ENCODE measurements at regions not wholly inside any gene's neighbourhood (a gene's known extent, or its start where the extent isn't known, plus 50 kb on each side); places are given as distances from the start of the nearest gene placed in this dataset.
A peak's percentile ranks its signal among the peaks of the same experiment; 100 is the strongest.
"Not testable (repeated sequence)": the region's sequence is repeated elsewhere in the genome, so short reads cannot be mapped to it uniquely, and the experiment has no call there.

DNA sequence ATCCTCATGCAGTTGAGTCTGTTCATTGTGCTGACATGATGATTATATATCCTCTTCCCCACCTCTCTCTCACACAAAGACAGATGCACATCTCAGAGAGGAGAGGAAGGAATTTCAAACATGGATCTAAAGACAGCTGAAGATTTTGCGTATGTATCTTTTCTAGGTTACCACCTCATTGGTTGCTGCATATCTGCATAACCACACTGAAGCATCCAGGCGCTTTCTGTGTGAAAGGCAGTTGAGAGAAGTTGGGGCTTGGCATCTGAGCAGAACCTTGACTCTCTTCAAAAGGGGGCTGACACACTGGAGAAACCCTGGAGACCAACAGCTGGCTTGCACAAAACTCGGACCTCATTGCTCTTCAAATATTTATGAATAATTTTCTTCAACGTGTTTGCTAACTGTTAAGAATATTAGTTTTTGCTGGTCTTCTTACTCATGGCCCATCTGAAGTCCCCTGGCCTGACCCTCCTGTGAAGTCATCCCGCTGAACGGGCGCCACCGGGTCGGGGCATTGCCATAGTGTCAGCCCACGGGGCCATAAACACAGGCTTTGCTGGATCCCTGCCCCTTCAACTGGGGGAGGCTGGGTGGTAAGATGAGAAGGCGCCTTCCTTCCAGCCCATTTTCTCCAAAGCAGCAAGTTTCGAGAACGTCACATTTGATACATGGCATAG lies 593.2 kb upstream of the CLINT1 start:
- no peak for DNase-seq (ENCODE audit: low read depth)
- TF ChIP-seq, protein P1, sequence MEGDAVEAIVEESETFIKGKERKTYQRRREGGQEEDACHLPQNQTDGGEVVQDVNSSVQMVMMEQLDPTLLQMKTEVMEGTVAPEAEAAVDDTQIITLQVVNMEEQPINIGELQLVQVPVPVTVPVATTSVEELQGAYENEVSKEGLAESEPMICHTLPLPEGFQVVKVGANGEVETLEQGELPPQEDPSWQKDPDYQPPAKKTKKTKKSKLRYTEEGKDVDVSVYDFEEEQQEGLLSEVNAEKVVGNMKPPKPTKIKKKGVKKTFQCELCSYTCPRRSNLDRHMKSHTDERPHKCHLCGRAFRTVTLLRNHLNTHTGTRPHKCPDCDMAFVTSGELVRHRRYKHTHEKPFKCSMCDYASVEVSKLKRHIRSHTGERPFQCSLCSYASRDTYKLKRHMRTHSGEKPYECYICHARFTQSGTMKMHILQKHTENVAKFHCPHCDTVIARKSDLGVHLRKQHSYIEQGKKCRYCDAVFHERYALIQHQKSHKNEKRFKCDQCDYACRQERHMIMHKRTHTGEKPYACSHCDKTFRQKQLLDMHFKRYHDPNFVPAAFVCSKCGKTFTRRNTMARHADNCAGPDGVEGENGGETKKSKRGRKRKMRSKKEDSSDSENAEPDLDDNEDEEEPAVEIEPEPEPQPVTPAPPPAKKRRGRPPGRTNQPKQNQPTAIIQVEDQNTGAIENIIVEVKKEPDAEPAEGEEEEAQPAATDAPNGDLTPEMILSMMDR (IDR thresholded peaks at IDR 0.05; ENCODE audit: insufficient read depth, low read depth, low read length): no peak
- H3K4me3 ChIP-seq (ENCODE audit: low read depth, low read length): no peak overlapping the region

DNA sequence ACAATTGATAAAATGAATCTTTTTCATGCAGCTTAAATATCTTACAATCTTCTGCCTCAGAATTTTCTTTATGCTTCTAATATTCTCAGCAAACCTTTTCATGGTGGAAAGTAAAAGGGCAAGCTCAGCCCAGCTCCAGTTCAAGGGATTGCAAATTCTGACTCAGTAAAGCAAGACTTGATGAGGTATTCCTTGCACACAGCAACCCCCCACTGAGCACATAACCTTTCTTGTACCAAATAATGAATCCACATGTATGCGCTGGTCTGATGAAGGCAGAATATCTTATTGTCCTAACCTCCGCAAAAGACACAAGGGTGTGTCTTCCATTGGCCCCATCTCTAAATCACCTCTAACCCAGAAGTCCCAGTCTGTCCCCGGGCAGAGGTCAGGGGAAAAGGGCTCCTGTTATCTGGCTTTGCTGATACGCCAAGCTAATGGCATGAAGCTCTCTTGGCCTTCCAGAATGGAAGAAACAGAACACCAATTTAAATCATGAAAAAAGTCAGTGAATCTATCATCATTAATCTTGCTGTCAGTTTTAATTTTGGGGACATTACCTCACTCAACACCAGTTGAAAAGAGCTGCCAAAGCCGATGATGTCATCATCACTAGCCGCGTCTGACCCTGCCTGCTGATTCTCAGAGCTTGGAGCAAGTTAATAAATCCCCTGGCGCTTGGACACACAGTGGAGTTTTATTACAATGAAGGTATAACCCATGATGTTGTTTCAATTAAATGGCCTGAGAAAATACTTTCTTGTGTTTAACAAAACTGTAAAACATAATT lies 592.5 kb upstream of the CLINT1 start:
- DNase-seq (ENCODE audit: low read depth): peak; percentile 80
- TF ChIP-seq, protein P1 (IDR thresholded peaks at IDR 0.05; ENCODE audit: insufficient read depth, low read depth, low read length): no peak
- no peak overlapping the region for H3K4me3 ChIP-seq (ENCODE audit: low read depth, low read length)

DNA sequence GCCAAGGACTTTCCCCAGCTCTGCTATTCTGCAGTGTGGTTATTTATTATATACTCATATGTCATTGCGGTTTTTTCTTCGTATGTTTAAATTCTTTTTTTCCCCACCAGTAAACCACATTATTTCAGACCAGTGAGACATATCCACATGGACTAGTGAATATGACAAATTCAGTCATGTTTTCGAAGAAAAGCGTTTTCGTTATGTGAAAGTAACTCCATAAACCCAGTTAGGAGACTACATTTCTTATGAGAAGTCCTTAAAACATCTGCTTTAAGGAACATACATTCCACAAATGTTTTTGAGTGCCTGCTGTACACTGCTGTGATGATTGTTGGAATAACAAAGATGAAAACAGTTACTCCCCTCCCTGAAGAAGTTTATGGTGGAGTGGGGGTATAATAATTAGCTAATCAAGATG lies 591.8 kb upstream of the CLINT1 start:
- no peak overlapping the region for H3K4me3 ChIP-seq (ENCODE audit: low read depth, low read length)
- DNase-seq (ENCODE audit: low read depth): peak; percentile 66
- TF ChIP-seq, protein P1 (IDR thresholded peaks at IDR 0.05; ENCODE audit: insufficient read depth, low read depth, low read length): no peak

DNA sequence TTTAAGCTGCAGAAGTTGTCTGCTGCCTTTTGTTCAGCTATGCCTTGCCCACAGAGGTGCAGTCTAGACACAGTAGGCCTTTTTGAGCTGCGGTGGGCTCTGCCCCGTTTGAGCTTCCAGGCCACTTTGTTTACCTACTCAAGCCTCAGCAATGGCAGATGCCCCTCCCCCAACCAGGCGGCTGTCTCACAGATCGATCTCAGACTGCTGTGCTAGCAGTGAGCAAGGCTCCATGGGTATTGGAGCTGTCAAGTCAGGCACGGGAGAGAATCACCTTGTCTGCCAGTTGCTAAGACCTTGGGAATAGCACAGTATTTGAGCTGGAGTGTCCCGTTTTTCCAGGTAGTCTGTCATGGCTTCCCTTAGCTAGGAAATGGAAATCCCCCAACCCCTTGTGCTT lies 587.8 kb upstream of the CLINT1 start:
- not testable (repeated sequence) for DNase-seq (ENCODE audit: low read depth); H3K4me3 ChIP-seq (ENCODE audit: low read depth, low read length)

DNA sequence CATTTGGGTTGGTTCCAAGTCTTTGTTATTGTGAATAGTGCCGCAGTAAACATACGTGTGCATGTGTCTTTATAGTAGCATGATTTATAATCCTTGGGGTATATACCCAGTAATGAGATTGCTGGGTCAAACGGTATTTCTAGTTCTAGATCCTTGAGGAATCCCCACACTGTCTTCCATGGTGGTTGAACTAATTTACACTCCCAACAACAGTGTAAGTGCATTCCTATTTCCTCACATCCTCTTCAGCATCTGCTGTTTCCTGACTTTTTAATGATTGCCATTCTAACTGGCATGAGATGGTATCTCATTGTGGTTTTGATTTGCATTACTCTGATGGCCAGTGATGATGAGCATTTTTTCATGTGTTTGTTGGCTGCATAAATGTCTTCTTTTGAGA lies 580.3 kb upstream of the CLINT1 start:
- DNase-seq (ENCODE audit: low read depth); H3K4me3 ChIP-seq (ENCODE audit: low read depth, low read length): not testable (repeated sequence)

DNA sequence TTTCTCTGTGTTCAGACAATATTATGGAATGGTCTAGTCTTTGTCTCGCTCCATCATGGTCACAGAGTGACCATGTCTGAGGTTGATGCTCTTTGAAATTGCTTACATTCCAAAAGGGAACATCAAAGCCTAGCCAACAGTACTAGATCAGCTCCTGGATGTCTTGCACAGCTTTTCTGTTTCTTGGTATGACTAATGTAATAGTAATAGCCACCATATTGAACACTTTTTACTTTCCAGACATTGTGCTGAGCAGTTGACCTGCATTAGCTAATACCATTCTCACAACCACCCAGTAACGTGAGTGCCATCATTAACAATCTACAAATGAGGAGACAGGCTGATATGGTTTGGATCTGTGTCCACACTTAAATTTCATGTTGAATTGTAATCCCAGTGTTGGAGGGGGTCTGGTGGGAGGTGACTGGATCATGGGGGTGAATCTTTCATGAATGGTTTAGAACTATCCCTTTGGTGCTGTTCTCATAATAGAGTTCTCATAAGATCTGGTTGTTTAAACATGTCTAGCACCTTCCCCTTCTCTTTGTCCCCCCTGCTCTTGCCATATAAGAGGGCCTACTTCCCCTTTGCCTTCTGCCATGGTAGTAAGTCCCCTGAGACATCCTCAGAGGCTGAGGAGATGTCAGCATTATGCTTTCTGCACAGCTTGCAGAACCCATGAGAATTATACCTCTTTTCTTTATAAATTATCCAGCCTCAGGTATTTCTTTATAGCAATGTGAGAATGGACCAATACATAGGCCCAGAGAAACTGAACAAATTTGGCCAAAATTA lies 577.5 kb upstream of the CLINT1 start:
- TF ChIP-seq, protein P1 (IDR thresholded peaks at IDR 0.05; ENCODE audit: insufficient read depth, low read depth, low read length): no peak
- no peak overlapping the region for H3K4me3 ChIP-seq (ENCODE audit: low read depth, low read length)
- no peak for DNase-seq (ENCODE audit: low read depth)

DNA sequence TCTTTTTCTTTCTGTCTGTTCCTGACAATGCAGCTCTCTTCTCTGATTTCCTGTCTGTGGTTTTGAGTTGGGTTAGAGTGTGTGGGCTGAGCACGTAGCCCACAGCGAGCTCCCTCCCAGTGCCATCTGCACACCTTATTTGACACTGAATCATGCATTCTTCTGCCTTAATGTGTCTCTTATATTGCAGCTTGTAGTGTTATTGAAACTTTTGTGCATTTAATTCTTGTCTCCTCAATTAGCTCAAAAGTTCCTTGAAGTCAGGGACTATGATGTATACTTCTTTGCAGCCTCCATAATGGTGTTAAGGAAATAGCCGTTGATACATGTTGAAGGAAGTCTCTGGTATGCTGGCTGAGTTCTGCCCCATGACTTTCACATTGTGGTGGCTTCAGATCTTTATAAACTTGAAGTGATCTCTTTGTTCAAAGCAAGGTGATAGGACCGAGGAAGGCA lies 576.2 kb upstream of the CLINT1 start:
- H3K4me3 ChIP-seq (ENCODE audit: low read depth, low read length): no peak overlapping the region
- TF ChIP-seq, protein P1 (IDR thresholded peaks at IDR 0.05; ENCODE audit: insufficient read depth, low read depth, low read length): no peak

More for the DNA sequence above, 576.2 kb upstream of the CLINT1 start:
- DNase-seq (ENCODE audit: low read depth): no peak
